ENCODE measurements at regions not wholly inside any gene's neighbourhood (a gene's known extent, or its start where the extent isn't known, plus 50 kb on each side); places are given as distances from the start of the nearest gene placed in this dataset.
"Not testable (repeated sequence)": the region's sequence is repeated elsewhere in the genome, so short reads cannot be mapped to it uniquely, and the experiment has no call there.

DNA sequence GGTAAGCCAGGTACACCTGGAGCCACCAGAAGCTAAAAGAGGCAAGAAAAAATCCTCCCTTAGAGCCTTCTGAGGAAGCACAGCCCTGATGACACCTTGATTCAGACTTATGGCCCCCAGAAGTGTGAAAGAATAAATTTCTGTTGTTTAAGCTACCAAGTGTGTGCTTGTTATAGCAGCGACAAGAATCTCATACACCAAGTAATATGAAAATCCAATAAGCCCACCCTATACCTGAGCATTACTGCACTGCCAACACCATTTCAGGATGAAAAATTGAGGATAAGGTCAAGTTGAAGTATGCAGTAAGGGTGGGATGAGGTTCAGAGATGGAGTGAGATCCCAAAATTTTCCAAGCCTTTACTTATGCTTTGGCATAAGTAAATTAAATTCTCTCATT is 163.6 kb upstream of the CCDC196 start (continued):
- TF ChIP-seq, protein P1, sequence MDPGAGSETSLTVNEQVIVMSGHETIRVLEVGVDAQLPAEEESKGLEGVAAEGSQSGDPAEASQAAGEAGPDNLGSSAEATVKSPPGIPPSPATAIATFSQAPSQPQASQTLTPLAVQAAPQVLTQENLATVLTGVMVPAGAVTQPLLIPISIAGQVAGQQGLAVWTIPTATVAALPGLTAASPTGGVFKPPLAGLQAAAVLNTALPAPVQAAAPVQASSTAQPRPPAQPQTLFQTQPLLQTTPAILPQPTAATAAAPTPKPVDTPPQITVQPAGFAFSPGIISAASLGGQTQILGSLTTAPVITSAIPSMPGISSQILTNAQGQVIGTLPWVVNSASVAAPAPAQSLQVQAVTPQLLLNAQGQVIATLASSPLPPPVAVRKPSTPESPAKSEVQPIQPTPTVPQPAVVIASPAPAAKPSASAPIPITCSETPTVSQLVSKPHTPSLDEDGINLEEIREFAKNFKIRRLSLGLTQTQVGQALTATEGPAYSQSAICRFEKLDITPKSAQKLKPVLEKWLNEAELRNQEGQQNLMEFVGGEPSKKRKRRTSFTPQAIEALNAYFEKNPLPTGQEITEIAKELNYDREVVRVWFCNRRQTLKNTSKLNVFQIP (CRISPR knock-in tag; IDR thresholded peaks at IDR 0.05; ENCODE audit: borderline replicate concordance, low read depth), result no peak
- no peak for TF ChIP-seq ZNF565 (CRISPR knock-in tag; conservative IDR thresholded peaks at IDR 0.05; ENCODE audit: low read depth)

DNA sequence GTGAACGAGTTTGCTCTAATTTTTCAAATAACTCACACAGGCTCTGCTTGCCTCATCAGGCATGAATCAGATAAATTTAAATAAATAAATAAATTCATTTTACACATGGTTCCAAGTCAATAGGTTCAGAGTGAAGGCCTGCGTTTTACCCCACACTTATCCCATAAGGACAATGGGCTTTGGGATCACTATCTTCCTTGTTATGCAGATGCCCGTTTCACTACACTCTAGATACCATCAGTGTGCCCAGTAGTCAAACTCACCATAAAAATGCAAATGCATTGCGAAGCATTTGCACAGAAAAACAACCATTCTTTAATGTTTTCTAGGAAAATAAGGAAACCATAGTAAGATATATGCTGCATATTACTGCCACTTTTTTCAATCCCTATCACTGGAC is 155.9 kb upstream of the CCDC196 start:
- TF ChIP-seq OSR1 (CRISPR knock-in tag; IDR thresholded peaks at IDR 0.05) (no peak), RARB (CRISPR knock-in tag; IDR thresholded peaks at IDR 0.05) (no peak), ISL1 (CRISPR knock-in tag; IDR thresholded peaks at IDR 0.05) (no peak), ARNTL (CRISPR knock-in tag; IDR thresholded peaks at IDR 0.05; ENCODE audit: borderline replicate concordance, low read depth) (no peak)

GRCh38 chr14:66330916-66331315 is 155.3 kb upstream of the CCDC196 start:
- no peak for ATAC-seq
- TF ChIP-seq ISL1 (CRISPR knock-in tag; IDR thresholded peaks at IDR 0.05), result peak; percentile 48
- no peak for TF ChIP-seq TCF4 (CRISPR knock-in tag; IDR thresholded peaks at IDR 0.05; ENCODE audit: borderline replicate concordance)
- TF ChIP-seq BACH2 (CRISPR knock-in tag; IDR thresholded peaks at IDR 0.05; ENCODE audit: borderline replicate concordance), result no peak
- TF ChIP-seq CSDC2 (CRISPR knock-in tag; IDR thresholded peaks at IDR 0.05), result no peak
- no peak for TF ChIP-seq PPARA (CRISPR knock-in tag; IDR thresholded peaks at IDR 0.05; ENCODE audit: borderline replicate concordance)
- no peak for TF ChIP-seq CREB5 (CRISPR knock-in tag; IDR thresholded peaks at IDR 0.05; ENCODE audit: low read depth)
- TF ChIP-seq ZC3H10 (CRISPR knock-in tag; IDR thresholded peaks at IDR 0.05), result no peak
- TF ChIP-seq ZFP30 (CRISPR knock-in tag; IDR thresholded peaks at IDR 0.05), result no peak

More for the DNA sequence above, 155.9 kb upstream of the CCDC196 start:
- no peak for ATAC-seq

- ATAC-seq, result not testable (repeated sequence)
These were observed 152.9 kb upstream of the CCDC196 start for GRCh38 chr14:66333293-66333692.

DNA sequence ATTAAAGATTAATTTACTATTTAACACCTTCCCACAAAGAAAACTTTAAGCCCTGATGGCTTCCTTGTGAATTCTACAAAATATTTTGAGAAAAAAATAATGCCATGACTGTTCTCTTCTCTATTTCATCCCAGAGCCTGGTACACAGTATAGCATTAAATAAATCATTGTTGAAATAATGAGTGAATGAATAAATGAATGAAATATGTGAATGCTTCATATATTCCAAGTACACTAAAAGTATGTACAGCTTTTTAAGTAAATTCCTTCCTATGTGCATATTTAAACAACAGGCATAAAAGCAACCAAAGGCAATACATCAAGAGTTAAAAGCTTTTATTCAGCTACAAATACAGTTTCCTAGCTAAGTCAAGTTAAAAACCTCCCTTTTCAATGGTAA is 144.9 kb upstream of the CCDC196 start:
- ATAC-seq, result no peak
- TF ChIP-seq, protein P2, sequence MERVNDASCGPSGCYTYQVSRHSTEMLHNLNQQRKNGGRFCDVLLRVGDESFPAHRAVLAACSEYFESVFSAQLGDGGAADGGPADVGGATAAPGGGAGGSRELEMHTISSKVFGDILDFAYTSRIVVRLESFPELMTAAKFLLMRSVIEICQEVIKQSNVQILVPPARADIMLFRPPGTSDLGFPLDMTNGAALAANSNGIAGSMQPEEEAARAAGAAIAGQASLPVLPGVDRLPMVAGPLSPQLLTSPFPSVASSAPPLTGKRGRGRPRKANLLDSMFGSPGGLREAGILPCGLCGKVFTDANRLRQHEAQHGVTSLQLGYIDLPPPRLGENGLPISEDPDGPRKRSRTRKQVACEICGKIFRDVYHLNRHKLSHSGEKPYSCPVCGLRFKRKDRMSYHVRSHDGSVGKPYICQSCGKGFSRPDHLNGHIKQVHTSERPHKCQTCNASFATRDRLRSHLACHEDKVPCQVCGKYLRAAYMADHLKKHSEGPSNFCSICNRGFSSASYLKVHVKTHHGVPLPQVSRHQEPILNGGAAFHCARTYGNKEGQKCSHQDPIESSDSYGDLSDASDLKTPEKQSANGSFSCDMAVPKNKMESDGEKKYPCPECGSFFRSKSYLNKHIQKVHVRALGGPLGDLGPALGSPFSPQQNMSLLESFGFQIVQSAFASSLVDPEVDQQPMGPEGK (CRISPR knock-in tag; IDR thresholded peaks at IDR 0.05; ENCODE audit: borderline replicate concordance), result no peak
- TF ChIP-seq ESRRG (CRISPR knock-in tag; IDR thresholded peaks at IDR 0.05) (no peak), ISL1 (CRISPR knock-in tag; IDR thresholded peaks at IDR 0.05) (no peak), ZNF565 (CRISPR knock-in tag; conservative IDR thresholded peaks at IDR 0.05; ENCODE audit: low read depth) (no peak), TSHZ2 (CRISPR knock-in tag; IDR thresholded peaks at IDR 0.05) (no peak)

DNA sequence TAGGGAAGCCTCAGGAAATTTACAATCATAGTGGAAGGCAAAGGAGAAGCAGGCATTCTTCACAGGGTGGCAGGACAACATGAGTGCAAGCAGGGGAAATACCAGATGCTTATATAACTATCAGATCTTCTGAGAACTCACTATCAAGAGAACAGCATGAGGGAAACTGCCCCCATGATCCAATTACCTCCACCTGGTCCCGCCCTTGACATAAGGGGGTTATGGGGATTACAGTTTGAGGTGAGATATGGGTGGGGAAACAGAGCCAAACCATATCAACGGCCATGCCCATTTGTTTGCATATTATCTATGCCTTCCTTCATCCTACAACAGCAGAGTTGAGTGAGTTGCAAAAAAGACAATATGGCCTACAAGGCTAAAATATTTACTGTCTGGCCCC is 140.2 kb upstream of the CCDC196 start:
- TF ChIP-seq ZNF70 (CRISPR knock-in tag; IDR thresholded peaks at IDR 0.05), result no peak
- TF ChIP-seq CSDC2 (CRISPR knock-in tag; IDR thresholded peaks at IDR 0.05), result no peak
- TF ChIP-seq ZFP30 (CRISPR knock-in tag; IDR thresholded peaks at IDR 0.05), result no peak
- TF ChIP-seq TSHZ2 (CRISPR knock-in tag; IDR thresholded peaks at IDR 0.05), result no peak
- TF ChIP-seq, protein P1 (CRISPR knock-in tag; IDR thresholded peaks at IDR 0.05; ENCODE audit: borderline replicate concordance, low read depth), result no peak
- no peak for TF ChIP-seq OSR1 (CRISPR knock-in tag; IDR thresholded peaks at IDR 0.05)
- no peak for TF ChIP-seq ARNTL (CRISPR knock-in tag; IDR thresholded peaks at IDR 0.05; ENCODE audit: borderline replicate concordance, low read depth)
- no peak for TF ChIP-seq ZC3H10 (CRISPR knock-in tag; IDR thresholded peaks at IDR 0.05)
- no peak for TF ChIP-seq CSRNP3 (CRISPR knock-in tag; IDR thresholded peaks at IDR 0.05)
- TF ChIP-seq ZNF565 (CRISPR knock-in tag; conservative IDR thresholded peaks at IDR 0.05; ENCODE audit: low read depth), result no peak
- ATAC-seq, result no peak

Data from SK-N-SH treated with all-trans-retinoic acid at 6 μM for 48 hours (cell line).